ENCODE measurements at regions not wholly inside any gene's neighbourhood (a gene's known extent, or its start where the extent isn't known, plus 50 kb on each side); places are given as distances from the start of the nearest gene placed in this dataset.

DNA sequence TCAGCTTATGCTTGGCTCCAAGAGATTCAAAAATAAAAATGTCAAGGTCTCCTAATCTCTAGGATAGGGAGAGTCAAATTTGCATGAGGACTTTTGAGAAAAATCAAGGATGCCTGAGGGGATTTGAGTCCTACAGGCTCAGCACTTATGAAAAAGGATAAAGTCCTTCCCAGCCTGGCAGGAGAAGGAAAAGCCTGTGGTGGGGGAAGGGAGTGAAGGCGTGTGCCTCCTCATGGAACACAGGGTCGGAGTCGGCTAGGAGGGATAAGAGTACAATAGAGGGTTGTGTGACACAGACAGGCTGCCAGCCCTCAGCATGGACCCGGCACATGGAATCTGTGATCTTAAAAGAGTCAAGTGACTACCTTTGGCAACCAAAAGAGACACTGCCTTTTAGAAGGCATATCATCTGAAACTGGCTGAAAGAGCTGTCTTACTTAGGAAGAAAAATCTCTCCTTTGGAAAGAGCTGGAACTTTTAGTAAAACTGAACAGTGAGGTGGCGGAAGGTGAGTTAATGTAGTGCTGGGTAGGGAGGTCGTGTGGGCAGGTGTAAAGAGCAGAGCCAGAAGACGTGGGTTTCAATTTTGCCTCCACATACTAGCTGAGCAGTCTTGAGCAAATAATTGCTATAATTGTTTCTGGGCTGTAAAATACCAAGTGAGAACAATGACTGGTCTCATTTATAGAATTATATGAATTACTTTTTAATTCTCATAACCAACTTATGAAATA is 58.8 kb upstream of the RDX start:
- TF ChIP-seq, protein P1, sequence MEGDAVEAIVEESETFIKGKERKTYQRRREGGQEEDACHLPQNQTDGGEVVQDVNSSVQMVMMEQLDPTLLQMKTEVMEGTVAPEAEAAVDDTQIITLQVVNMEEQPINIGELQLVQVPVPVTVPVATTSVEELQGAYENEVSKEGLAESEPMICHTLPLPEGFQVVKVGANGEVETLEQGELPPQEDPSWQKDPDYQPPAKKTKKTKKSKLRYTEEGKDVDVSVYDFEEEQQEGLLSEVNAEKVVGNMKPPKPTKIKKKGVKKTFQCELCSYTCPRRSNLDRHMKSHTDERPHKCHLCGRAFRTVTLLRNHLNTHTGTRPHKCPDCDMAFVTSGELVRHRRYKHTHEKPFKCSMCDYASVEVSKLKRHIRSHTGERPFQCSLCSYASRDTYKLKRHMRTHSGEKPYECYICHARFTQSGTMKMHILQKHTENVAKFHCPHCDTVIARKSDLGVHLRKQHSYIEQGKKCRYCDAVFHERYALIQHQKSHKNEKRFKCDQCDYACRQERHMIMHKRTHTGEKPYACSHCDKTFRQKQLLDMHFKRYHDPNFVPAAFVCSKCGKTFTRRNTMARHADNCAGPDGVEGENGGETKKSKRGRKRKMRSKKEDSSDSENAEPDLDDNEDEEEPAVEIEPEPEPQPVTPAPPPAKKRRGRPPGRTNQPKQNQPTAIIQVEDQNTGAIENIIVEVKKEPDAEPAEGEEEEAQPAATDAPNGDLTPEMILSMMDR (conservative IDR thresholded peaks at IDR 0.05 in 1 of 2, IDR thresholded peaks at IDR 0.05 in 1 of 2; ENCODE audit: low read depth in 1 of 2, low read length in 2 of 2), result no peak
- no peak for TF ChIP-seq EZH2 (IDR thresholded peaks at IDR 0.05; ENCODE audit: low read length, missing control alignments)
